ENCODE measurements at regions not wholly inside any gene's neighbourhood (a gene's known extent, or its start where the extent isn't known, plus 50 kb on each side); places are given as distances from the start of the nearest gene placed in this dataset.

DNA sequence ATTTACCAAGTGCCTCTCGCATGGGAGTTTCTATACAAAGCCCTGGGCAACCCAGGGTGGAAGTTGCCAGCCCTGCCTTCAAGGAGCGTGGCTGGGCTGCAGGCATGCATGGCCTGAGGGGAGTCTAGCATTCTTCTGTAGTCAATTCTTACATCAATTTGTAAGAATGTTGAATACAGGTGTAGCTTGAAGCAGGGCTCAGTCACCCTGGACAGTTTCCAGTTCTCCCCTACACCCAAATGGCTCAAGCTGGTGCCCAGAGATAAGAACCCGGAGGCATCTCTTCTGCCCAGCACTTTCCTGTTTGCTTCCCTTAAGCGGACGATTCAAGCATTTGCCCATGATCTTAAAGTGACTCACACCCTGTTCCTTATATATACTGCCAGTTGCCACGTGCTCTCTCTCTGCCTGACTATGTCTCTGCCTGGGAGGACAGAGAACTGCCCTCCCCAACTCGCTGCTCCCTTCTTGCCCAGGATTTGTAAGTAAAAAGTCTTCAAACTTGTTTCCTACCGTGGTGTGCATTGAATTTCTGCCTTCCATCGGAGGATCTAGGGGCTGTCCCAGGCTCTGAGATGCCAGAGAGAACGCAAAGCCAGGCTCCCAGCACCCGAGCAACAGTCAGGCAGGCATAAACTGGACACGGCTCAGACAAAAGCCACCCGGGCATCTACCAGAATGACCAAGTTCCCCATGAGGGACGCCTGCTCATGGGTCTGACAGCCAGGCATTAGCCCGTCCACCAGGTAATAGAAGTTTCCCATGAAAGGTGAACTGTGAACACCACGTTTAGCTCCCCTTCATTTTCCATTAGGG lies 50.9 kb upstream of the AJAP1 start:
- no peaks in the 10 kb centered on the region for H4K20me1 ChIP-seq (replicated peaks; ENCODE audit: control insufficient read depth, extremely low read depth, insufficient read depth, low read length)
- POLR2A ChIA-PET, result no interaction called here

More for the DNA sequence above, 50.9 kb upstream of the AJAP1 start:
- no peak overlapping the region for H3K4me3 ChIP-seq (replicated peaks in 1 of 3; ENCODE audit: insufficient read depth in 1 of 3, low read depth in 1 of 3, low read length in 3 of 3)
- H3K27me3 ChIP-seq (ENCODE audit: control insufficient read depth in 2 of 2, insufficient read depth in 2 of 2, low read length in 2 of 2), result no peaks in the 10 kb centered on the region
- peaks cover 1% of the 10 kb centered on the region for H3K9me3 ChIP-seq (replicated peaks; ENCODE audit: control insufficient read depth, insufficient read depth, low read length)
- no peak overlapping the region for H3K27ac ChIP-seq (ENCODE audit: insufficient read depth, low read depth, low read length)
- no peaks in the 10 kb centered on the region for H3K79me2 ChIP-seq (ENCODE audit: control insufficient read depth, insufficient read depth, low read length)
- no peak overlapping the region for H3K4me2 ChIP-seq (ENCODE audit: insufficient read depth, low read length)
- DNase-seq (ENCODE audit: low read depth, low spot score) (no peak), FAIRE-seq (no peak)
- BruUV-seq (replicated peaks), result no TSS peak
- H3K9ac ChIP-seq (replicated peaks; ENCODE audit: extremely low read depth, insufficient read depth, low read length), result no peak overlapping the region
- H3K36me3 ChIP-seq (ENCODE audit: control insufficient read depth in 2 of 2, extremely low read depth in 1 of 2, insufficient read depth in 2 of 2, low read length in 2 of 2), result no peaks in the 10 kb centered on the region
- TF ChIP-seq EZH2 (IDR thresholded peaks at IDR 0.05; ENCODE audit: borderline replicate concordance, low read depth, low read length, severe bottlenecking), result no peak
- TF ChIP-seq POLR2A (IDR thresholded peaks at IDR 0.05; ENCODE audit: low read depth, low read length), result no peak
- TF ChIP-seq POLR2AphosphoS5 (IDR thresholded peaks at IDR 0.05; ENCODE audit: insufficient read depth, low read depth, low read length), result no peak
- peak; percentile 28 for TF ChIP-seq JUN (IDR thresholded peaks at IDR 0.05; ENCODE audit: borderline replicate concordance, insufficient read depth, insufficient read length, low read depth)
- TF ChIP-seq FOS (IDR thresholded peaks at IDR 0.05; ENCODE audit: borderline replicate concordance, insufficient read depth, low read length), result no peak
- TF ChIP-seq, protein P1, sequence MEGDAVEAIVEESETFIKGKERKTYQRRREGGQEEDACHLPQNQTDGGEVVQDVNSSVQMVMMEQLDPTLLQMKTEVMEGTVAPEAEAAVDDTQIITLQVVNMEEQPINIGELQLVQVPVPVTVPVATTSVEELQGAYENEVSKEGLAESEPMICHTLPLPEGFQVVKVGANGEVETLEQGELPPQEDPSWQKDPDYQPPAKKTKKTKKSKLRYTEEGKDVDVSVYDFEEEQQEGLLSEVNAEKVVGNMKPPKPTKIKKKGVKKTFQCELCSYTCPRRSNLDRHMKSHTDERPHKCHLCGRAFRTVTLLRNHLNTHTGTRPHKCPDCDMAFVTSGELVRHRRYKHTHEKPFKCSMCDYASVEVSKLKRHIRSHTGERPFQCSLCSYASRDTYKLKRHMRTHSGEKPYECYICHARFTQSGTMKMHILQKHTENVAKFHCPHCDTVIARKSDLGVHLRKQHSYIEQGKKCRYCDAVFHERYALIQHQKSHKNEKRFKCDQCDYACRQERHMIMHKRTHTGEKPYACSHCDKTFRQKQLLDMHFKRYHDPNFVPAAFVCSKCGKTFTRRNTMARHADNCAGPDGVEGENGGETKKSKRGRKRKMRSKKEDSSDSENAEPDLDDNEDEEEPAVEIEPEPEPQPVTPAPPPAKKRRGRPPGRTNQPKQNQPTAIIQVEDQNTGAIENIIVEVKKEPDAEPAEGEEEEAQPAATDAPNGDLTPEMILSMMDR (IDR thresholded peaks at IDR 0.05; ENCODE audit: extremely low read depth in 1 of 2, insufficient read depth in 1 of 2, low read depth in 1 of 2, low read length in 2 of 2), result no peak
- TF ChIP-seq MYC (IDR thresholded peaks at IDR 0.05; ENCODE audit: low read depth, low read length), result no peak
- TF ChIP-seq, protein P2, sequence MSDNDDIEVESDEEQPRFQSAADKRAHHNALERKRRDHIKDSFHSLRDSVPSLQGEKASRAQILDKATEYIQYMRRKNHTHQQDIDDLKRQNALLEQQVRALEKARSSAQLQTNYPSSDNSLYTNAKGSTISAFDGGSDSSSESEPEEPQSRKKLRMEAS (IDR thresholded peaks at IDR 0.05; ENCODE audit: insufficient read depth, insufficient read length), result no peak
- dilution Hi-C loops (cut with MboI; ENCODE audit: extremely low pct_ligation_motif_present, low sequenced_read_pairs) (no loop called here), intact Hi-C loops (cut with micrococcal nuclease) (no loop called here)
- CTCF ChIA-PET, result no interaction called here
- H3K4me1 ChIP-seq (ENCODE audit: control insufficient read depth, extremely low read depth, insufficient read depth, low read length), result no peaks in the 10 kb centered on the region
- H2AFZ ChIP-seq (ENCODE audit: low read depth, low read length), result no peak overlapping the region
- H3K9me1 ChIP-seq (replicated peaks; ENCODE audit: control insufficient read depth, extremely low read depth, insufficient read depth, low read length), result no peaks in the 10 kb centered on the region
